ENCODE measurements at regions not wholly inside any gene's neighbourhood (a gene's known extent, or its start where the extent isn't known, plus 50 kb on each side); places are given as distances from the start of the nearest gene placed in this dataset.

DNA sequence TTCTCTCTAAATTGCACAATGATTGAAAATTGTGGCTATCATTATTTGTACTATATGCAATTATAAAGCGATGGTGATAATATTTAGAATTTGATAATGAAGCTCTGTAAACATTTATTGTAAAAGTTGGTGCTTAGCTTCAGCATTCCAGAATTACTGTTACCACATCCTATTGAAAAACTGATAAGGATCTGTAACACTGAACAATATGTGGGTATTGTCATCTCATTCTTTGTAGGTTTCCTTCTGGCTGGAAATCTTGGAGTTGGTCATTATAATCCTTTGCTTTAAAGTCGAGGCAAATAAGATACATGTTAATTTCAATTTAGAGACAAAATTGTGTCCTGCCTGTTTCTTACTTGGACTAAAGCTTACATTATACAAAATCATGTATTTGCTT lies 323.4 kb upstream of the GOLIM4 start:
- TF ChIP-seq NBN (conservative IDR thresholded peaks at IDR 0.05), result no peak
- TF ChIP-seq KAT8 (CRISPR knock-in tag; IDR thresholded peaks at IDR 0.05), result no peak
- TF ChIP-seq ETV6 (CRISPR knock-in tag; conservative IDR thresholded peaks at IDR 0.05), result no peak
- no peak for TF ChIP-seq TBX3 (IDR thresholded peaks at IDR 0.05; ENCODE audit: borderline replicate concordance)
- TF ChIP-seq, protein P1, sequence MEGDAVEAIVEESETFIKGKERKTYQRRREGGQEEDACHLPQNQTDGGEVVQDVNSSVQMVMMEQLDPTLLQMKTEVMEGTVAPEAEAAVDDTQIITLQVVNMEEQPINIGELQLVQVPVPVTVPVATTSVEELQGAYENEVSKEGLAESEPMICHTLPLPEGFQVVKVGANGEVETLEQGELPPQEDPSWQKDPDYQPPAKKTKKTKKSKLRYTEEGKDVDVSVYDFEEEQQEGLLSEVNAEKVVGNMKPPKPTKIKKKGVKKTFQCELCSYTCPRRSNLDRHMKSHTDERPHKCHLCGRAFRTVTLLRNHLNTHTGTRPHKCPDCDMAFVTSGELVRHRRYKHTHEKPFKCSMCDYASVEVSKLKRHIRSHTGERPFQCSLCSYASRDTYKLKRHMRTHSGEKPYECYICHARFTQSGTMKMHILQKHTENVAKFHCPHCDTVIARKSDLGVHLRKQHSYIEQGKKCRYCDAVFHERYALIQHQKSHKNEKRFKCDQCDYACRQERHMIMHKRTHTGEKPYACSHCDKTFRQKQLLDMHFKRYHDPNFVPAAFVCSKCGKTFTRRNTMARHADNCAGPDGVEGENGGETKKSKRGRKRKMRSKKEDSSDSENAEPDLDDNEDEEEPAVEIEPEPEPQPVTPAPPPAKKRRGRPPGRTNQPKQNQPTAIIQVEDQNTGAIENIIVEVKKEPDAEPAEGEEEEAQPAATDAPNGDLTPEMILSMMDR (CRISPR knock-in tag; IDR thresholded peaks at IDR 0.05), result no peak
- TF ChIP-seq ELF4 (CRISPR knock-in tag; IDR thresholded peaks at IDR 0.05; ENCODE audit: borderline replicate concordance), result no peak
